ENCODE measurements at regions not wholly inside any gene's neighbourhood (a gene's known extent, or its start where the extent isn't known, plus 50 kb on each side); places are given as distances from the start of the nearest gene placed in this dataset.

GRCh38 chrX:15043538-15043937 lies 170.3 kb downstream of the MOSPD2 start:
- no peak for TF ChIP-seq CTCF (IDR thresholded peaks at IDR 0.05)
- TF ChIP-seq POLR2A (IDR thresholded peaks at IDR 0.05), result no peak
